Left lobe of liver (tissue), 2 donors: ENCODE measurements at regions not wholly inside any gene's neighbourhood (a gene's known extent, or its start where the extent isn't known, plus 50 kb on each side); places are given as distances from the start of the nearest gene placed in this dataset.

Experiments used
- ATAC-seq: fragments of 200-7000 bp; cut with Tn5 transposase; one replicate; pipeline ENCODE4 v1.9.1; 2020; ENCODE audit warnings: mild to moderate bottlenecking, moderate library complexity
- DNase-seq: peaks from one replicate; pipeline ENCODE4 v3.0.0-alpha.2; 2020; ENCODE audit warnings: low spot score
- donor health status: DM: no; HTN: no; CAD: no; lungs with moderate emphysema.
- donor health status: DM: no; HTN: yes; CAD: no.

DNA sequence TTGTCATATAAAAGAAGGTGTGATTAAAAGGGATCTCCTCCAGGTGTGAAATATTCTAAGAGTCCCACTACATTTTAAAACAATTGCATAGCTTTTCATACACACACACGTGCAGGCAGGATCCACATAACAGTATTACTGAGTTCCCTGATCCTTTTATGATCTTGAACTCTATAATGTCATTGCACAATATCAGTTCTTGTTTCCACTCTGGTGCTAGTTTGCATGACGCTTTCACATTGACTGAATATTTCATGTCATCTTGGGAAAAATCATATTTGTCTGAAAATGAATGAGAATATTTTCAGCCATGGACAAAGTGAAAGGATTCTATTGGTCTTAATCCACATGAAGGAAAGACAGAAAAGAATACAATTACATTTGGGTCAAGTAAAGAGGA lies 703.8 kb downstream of the CDH8 start:
- DNase-seq, result no peak
- ATAC-seq, result no peak

DNA sequence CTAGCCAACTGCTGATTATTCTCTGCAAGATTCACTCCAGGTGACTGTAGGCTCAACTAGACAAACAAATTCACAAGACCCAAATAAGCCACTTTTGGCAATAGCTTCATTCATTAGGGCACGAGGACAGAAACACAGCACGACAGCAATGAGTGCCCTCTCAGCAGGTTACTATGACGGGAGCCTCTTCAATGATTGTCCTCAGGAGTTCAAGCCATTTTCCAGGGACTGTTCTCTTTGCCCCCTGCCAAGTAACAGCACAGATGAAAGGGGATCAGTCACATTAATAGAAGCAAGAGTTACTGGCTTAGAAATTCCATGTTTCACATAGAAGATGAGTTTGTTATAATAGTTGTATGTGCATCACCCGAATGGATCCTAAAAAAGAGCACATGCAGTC lies 712.2 kb downstream of the CDH8 start:
- no peak for DNase-seq
- ATAC-seq, result no peak

DNA sequence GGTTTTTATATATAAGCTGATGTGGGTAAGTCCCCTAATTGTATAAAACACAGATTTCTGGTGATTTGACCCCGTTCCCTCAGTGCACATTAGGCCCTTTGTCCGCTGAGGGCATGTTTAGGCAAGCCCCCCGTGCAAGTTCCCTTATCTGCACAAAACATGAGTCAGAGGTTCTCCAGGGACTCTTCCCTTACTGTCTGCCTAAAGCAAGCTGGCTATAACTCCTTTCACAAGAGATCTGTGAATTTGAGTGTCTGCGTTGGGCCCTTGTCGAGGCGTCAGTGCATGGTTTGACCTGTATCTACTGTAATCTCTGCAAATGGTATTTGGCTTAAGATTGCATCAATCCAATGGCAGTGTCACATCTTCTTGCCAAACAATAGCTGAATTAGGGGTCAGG lies 712.8 kb downstream of the CDH8 start:
- no peak for ATAC-seq
- no peak for DNase-seq

DNA sequence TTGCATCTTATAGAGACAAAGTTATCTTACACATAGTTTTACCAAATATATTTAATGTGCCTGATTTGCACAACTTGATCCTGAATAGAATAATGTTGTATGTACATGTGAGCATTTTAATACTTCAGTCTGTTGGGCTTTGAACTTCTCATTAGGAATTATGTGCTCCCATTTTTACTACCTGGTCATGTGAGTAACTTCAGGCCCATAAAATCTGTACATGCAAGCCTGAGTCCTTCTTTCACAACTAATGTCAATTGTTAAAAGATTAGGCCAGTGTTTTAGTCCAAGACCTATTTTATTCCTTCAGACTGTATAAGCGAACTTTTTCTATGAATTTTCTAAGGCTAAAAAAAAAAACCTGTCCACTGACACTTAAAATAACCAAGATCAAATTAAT lies 715.4 kb downstream of the CDH8 start:
- ATAC-seq, result no peak
- DNase-seq, result no peak

DNA sequence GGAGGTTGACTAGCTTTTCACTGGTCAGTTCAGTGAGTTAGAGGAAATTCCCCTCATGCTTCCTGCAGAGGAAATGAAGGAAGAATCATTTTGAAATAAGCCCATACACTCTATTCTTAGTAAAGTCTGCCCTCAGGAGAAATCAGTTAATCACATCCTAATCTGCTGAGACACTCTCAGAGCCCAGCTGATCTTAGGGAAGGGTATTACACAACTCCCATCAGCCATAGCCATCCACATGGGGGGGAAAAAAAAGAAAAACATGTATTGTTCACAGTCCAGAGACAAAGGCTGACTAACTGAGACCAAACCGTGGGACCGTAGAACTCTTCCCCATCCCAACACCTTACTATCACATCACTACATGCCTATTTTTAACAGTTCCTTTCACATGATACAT lies 722.3 kb downstream of the CDH8 start:
- ATAC-seq (no peak), DNase-seq (no peak)

DNA sequence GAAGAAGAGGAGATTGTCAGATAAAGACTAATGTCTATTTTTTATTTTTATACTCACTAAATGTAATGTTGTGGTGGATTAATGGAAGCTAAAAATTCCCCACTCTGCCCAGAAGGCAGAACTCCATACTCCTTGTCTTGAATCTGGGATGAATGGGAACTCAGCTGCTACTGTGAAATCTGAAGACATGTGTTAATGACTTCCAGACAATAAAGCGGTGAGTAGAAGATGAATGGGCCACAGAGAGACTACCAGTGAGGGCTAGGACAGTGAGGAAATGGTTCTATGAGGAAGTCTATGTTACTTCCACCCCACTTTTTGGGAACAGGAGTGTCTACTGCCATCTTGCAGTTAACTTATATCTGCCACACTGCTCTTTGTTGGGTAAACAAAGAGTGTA lies 726.9 kb downstream of the CDH8 start:
- DNase-seq (no peak), ATAC-seq (no peak)

DNA sequence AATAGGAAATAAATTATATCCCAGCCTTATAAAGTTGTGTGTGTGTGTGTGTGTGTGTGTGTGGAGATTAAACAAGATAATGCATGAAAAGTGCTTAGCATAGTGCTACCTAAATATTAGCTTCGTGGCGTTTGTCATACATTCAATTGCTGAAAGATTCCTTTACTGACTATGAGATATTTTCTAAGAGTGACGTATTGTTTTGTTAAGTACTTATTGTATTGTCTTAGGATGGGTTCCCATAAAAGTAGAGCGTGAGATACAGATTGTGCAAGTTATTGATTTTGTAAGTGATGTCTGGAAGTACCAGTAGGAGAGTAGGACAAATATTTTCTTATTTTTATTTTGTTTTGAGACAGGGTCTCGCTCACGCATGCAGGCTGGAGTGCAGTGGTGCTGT lies 730.0 kb downstream of the CDH8 start:
- DNase-seq (no peak), ATAC-seq (no peak)

DNA sequence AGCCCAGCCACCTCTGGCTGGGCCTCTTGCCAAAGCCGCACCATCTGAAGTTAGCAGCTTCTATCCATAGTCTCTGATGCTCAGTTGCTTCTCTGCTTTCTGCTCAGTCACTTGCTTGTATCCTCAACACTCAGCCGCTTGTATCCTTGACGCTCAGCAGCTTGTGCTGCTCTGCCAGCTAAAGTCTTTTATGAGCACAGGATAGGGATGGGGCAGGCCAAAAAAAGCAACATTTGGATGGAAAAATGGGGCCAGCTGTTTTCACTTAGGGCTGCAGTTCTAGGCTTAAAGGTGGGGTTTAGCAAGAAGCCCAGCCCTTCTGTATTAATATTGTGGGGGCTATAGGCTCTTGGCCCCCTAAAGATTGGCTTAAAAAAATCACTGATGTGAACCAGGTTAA lies 739.4 kb downstream of the CDH8 start:
- DNase-seq (no peak), ATAC-seq (no peak)

DNA sequence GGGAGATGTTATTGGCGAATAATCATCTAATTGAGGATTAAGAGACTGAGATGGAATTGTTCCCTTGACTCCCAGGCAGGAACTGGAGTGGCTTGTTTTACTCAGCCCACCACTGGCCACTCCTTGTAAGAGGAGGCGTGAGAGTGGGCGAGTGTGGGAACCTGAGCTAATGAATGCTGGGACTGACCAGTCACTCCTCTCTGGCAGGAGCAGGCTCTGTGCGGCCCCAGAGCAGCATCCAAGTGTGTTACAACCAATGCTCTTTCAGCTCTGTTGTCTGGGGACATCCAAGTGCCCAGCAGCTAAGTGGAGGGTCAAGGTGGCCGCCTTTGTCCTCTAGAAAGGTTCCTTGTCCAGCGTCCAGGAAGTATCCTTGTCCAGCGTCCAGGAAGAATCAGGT lies 739.9 kb downstream of the CDH8 start:
- DNase-seq (no peak), ATAC-seq (no peak)

DNA sequence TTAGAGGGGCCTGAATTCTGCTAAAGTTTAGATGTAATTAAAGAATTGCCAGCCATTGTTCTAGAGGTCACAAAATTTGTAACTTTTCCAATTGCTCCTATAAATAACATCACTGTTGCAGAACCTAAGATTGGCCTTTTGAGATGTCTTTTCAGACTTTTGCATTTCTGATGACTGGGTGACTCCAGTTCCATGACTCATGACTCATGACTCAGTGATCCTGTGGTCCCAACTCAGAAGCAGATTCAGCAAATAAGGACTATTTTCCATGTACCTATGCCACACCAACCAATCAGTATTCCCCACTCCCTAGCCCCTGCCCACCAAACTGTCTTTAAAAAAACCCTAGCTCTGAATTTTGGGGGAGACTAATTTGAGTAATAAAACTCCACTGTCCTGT lies 740.9 kb downstream of the CDH8 start:
- ATAC-seq, result no peak
- DNase-seq, result no peak

DNA sequence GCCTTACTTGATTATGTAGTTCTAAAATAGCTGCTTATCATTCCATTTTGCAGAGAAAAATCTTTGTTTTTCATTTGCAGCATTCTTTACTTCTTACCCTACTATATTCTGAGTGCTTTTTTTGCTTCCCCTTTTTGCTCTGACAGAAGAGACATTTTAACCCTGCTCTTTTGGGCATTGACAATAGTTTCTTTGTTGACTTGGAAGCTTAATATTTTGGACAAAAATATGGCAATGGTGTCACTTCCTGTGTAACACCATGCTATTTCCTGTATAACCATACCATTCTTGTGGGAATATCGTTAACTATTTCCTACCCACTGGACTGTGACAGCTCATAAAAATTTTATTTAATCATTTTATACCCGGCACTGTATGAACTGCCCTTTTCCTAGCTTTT lies 747.1 kb downstream of the CDH8 start:
- DNase-seq (no peak), ATAC-seq (no peak)

DNA sequence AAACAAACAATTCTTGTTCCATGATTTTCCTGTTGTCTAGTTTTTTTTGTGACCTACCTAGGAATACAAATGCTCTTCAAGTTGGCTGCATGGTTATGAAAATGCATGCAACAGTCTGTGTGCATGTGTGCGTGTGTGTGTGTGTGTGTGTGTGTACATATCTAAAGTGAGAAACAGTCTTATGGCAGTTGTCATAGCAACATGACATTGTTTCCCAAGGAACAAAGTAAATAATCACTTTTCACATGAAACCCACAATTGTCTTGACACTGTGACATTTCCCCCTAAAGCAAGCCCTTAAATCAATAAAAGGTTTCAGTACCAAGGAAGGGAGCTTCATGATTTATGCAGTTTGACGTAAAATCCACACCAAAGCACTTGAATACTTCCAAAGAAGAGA lies 758.4 kb downstream of the CDH8 start:
- ATAC-seq, result no peak
- DNase-seq, result no peak

DNA sequence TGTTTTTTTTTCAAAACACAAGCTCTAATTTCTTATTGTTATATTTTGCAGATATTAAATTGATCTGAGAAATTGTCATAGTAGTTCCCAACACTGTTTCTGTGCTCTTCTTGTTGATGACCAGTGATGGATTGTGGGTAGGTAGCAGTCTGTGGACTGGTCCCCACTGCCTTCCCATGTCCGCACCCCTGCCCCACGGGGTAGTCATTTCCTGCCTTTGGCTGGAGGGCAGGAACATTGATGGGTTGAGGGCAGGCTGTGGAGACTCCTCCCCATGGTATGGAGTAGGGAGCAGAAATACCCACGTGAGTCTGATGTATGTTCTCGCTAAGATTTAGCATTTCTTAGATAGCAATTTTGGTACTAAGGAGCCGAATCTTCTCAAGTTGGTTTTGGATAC lies 762.0 kb downstream of the CDH8 start:
- DNase-seq (no peak), ATAC-seq (no peak)

DNA sequence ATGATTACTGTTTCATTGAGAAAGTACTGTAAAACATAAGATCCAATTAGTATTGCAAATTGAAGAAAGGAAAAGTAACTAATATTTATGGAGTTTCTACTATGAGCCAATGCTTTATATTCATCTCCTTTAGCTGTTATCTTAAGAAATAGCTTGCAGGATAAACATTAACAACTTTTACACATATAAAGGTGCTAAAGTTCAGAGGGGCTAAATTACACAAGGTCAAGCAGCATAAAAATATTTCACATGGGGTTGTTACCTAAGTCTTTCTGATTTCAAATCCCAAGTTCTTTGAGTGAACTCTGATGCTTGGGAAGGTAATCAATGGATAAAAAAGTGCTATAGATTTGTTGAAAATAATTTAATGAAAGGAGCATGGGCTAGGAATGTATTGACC lies 765.5 kb downstream of the CDH8 start:
- ATAC-seq (no peak), DNase-seq (no peak)

DNA sequence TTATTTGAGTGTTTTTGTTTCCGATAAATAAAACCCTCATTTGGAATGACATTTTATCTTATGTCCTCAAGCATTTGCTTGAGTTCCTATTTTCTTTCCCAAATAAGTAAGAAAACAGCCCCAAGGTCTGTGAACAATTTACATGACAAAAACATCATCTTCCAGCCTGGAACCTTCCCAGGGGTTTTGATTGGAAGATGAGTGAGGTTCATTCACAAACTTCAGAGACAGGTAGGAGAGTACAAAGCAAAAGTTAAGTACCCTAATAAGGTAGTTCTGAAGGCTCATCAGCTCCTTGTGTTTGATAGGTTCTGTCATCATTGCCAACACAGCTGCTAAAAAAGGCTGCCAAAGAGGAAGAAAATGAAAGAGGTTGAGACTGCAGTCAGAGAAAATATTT lies 772.8 kb downstream of the CDH8 start:
- ATAC-seq (no peak), DNase-seq (no peak)

DNA sequence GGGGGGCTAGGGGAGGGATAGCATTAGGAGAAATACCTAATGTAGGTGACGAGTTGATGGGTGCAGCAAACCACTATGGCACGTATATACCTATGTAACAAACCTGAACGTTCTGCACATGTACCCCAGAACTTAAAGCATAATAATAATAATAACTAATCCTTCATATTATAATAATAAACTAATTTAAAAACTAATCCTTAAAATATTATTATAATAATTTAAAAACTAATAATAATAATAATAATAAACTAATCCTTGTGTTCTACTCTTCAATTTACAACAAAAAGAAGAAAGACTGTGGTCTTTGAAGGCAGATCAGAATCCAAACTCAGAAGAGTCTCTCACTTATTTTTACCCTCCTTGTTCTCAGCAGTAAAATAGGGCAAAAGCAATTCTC lies 774.9 kb downstream of the CDH8 start:
- no peak for ATAC-seq
- DNase-seq, result no peak

DNA sequence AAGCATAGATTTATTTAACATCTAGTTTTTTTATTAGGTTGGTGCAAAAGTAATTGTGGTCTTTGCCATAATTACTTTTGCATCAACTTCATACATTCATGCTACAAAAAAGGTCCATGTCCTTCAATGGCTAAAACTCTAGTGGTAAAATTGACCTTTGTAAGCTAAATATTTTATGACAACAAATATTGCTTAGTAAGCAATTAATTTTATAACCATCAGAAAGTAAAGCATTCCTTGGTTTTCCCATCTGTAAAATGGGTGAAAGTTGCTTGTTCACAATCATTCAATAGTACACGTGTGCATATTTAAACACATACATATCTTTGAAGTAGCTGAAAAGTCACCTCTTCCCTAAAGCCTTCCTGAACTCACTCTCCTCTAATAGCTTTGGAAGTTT lies 789.6 kb downstream of the CDH8 start:
- ATAC-seq (no peak), DNase-seq (no peak)

DNA sequence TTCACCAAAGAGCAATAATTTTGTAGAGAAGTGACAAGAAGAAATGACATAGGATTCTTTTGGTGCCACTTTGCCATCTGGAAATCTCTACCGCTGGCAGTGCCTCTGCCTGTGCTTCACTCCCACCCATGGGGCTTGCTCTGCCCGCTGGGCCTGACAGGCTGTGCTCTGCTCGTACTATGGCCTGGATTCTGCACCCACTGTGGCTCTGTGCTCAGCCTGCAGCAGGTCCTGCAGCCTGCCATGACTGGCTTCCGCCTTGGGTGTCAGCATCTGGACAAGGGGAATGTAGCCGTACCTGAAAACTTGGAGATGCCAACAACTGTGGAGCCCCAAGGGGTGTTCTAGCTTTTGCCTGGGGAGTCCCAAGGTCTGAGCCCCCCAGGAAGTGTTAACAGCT lies 792.3 kb downstream of the CDH8 start:
- ATAC-seq, result no peak

DNA sequence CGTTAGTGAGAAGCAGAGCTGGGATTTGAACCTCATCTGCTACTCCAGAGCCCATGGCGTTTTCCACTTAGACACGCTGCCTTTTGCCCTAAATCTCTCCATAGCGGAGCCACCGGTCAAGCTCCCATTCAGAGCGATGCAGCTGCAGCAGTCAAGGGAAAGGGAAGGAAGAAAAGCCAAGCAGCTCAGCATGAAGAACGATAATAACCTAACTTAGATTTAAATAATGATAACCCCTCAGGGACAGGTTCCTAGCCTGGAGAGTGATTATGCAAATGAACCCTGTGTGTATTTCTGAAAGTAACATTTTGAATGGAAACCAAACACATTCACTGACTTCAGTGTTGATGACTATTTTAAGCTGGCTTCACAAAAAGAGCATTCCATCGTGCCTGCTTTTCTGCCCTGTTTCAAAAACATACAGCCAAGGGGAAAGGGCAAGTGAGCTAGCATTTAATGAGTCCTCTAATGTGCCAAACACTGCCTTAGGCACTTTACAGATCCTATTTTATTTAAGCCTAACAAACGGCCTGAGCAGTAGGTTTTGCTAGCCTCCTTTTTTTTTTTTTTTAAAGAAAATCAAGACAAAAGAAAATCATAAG lies 798.3 kb downstream of the CDH8 start:
- ATAC-seq (no peak), DNase-seq (no peak)

More for the DNA sequence above, 792.3 kb downstream of the CDH8 start:
- no peak for DNase-seq

DNA sequence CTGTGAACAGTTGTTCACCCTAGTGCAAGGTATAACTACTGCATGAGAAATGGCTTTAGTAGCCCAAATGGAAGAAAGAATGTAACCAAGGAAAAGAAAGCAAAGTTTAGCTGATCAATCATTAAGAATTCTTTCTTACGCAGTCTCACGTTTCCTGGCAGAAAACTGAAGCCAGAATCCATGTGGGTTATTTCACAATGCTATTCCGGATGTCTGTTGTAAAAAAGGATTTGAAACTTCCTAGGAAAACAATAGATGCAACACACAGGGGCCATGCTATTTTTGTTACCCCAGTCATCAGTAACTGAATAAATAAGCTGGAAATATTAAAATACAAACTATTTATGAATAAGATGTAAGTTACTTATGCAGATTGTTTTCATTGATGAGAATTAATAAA lies 802.5 kb downstream of the CDH8 start:
- DNase-seq, result no peak
- ATAC-seq, result no peak

DNA sequence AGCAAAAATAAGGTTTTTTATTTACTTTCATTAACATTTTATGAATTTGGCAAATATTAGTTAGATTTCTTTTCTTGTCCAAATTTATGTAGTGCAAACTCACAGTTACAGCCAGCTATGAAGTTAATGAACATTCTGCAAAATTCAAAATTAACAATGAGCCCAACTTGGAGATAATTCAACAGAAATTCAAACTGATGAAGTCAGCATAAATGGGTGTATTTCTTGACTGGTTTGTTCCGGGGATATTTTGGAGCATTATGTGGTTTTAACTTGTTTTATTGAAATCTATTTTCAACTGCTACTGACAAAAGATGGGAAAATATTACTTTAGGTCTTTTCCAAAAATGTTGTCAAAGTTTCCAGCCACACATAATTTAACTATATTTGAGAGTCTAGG lies 807.9 kb downstream of the CDH8 start:
- ATAC-seq (no peak), DNase-seq (no peak)

DNA sequence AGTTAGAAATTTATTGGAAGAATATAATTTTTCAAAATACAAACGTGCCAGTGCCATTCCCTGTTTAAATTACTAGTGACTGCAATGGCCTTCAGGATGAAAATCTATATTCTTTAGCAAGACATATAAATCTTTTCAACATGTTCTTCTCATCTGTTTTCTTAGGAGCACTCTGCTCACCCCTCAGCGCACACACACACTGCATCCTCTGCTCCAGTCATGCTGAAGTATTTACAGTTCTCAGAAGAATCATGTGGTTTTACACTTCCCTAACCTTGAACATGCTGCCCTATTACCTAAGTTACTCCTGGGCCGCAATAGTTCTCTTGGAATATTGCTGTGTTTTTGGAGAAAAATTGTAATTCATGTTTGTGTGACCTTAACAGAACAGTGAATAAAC lies 820.6 kb downstream of the CDH8 start:
- DNase-seq (no peak), ATAC-seq (no peak)

DNA sequence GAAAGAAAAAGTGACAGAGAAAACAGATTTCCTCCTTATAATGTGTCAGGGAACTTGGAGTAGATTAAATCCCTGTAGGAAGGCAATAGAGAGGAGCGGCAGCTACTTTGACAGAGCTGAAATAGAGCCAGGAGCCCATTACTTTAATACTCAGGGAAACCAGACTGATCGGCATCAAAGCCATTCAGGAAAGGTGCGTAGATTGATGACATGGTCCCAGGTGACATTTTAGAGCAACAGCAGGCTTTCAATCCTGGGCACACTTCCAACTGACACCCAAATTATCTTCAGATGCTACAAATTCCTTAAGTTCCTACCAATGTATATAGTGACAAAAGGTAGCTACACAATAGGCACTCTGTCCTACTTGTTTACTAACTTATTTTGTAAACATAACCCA lies 821.5 kb downstream of the CDH8 start:
- ATAC-seq (no peak), DNase-seq (no peak)

DNA sequence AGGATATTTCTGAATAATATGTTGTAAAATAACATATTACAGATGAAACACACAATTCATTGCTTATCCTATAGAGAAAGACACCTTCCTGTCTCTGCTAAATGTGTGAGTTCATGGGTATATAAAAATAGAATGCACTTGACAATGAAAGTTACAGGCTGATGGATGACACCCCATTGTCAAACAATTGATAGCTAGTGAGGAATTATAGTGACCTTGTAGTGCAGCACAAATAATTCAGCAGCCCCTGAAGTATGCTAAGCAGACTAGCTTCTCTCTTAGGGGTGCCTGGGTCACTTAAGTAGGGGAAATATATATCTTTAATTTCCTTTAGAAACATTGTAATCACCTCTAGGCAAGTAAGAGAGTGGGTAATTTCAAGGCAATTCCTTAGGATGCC lies 826.2 kb downstream of the CDH8 start:
- DNase-seq (no peak), ATAC-seq (no peak)
